ENCODE measurements at regions not wholly inside any gene's neighbourhood (a gene's known extent, or its start where the extent isn't known, plus 50 kb on each side); places are given as distances from the start of the nearest gene placed in this dataset.

- dilution Hi-C loops (cut with MboI; ENCODE audit: extremely low pct_ligation_motif_present, low sequenced_read_pairs), result no loop called here
- no peak for FAIRE-seq
- POLR2A ChIA-PET, result no interaction called here
Measured at GRCh38 chr4:171715973-171716372, 97.2 kb upstream of the GALNTL6 start.

More at GRCh38 chr4:171715973-171716372, 97.2 kb upstream of the GALNTL6 start:
- no peaks in the 10 kb centered on the region for H4K20me1 ChIP-seq (replicated peaks; ENCODE audit: control insufficient read depth, extremely low read depth, insufficient read depth, low read length)
- H3K27me3 ChIP-seq (ENCODE audit: control insufficient read depth in 2 of 2, insufficient read depth in 2 of 2, low read length in 2 of 2), result no peaks in the 10 kb centered on the region
- H3K4me3 ChIP-seq (replicated peaks in 1 of 3; ENCODE audit: insufficient read depth in 1 of 3, low read depth in 1 of 3, low read length in 3 of 3), result no peak overlapping the region
- H3K9me1 ChIP-seq (replicated peaks; ENCODE audit: control insufficient read depth, extremely low read depth, insufficient read depth, low read length), result no peaks in the 10 kb centered on the region
- H3K27ac ChIP-seq (ENCODE audit: insufficient read depth, low read depth, low read length), result no peak overlapping the region
- H3K4me2 ChIP-seq (ENCODE audit: insufficient read depth, low read length), result no peak overlapping the region
- DNase-seq (ENCODE audit: low read depth, low spot score), result no peak
- TF ChIP-seq JUN (IDR thresholded peaks at IDR 0.05; ENCODE audit: borderline replicate concordance, insufficient read depth, insufficient read length, low read depth) (no peak), POLR2AphosphoS5 (IDR thresholded peaks at IDR 0.05; ENCODE audit: insufficient read depth, low read depth, low read length) (no peak), MYC (IDR thresholded peaks at IDR 0.05; ENCODE audit: low read depth, low read length) (no peak), POLR2A (IDR thresholded peaks at IDR 0.05; ENCODE audit: low read depth, low read length) (no peak), FOS (IDR thresholded peaks at IDR 0.05; ENCODE audit: borderline replicate concordance, insufficient read depth, low read length) (no peak), EZH2 (IDR thresholded peaks at IDR 0.05; ENCODE audit: borderline replicate concordance, low read depth, low read length, severe bottlenecking) (no peak), CTCF (IDR thresholded peaks at IDR 0.05; ENCODE audit: extremely low read depth in 1 of 2, insufficient read depth in 1 of 2, low read depth in 1 of 2, low read length in 2 of 2) (no peak)
- no peak overlapping the region for H3K9ac ChIP-seq (replicated peaks; ENCODE audit: extremely low read depth, insufficient read depth, low read length)
- H3K9me3 ChIP-seq (replicated peaks; ENCODE audit: control insufficient read depth, insufficient read depth, low read length), result peaks cover 2% of the 10 kb centered on the region
- H3K79me2 ChIP-seq (ENCODE audit: control insufficient read depth, insufficient read depth, low read length), result no peaks in the 10 kb centered on the region
- CTCF ChIA-PET, result no interaction called here
- no peaks in the 10 kb centered on the region for H3K36me3 ChIP-seq (ENCODE audit: control insufficient read depth in 2 of 2, extremely low read depth in 1 of 2, insufficient read depth in 2 of 2, low read length in 2 of 2)
- H3K4me1 ChIP-seq (ENCODE audit: control insufficient read depth, extremely low read depth, insufficient read depth, low read length), result no peaks in the 10 kb centered on the region
- no TSS peak for BruUV-seq (replicated peaks)
- intact Hi-C loops (cut with micrococcal nuclease), result no loop called here
- no peak overlapping the region for H2AFZ ChIP-seq (ENCODE audit: low read depth, low read length)
